Activated naive CD8-positive, alpha-beta T cell treated with anti-CD3 and anti-CD28 coated beads, Interleukin-2, amount 50 U/mL, for 24 hours (primary cell): ENCODE measurements at regions not wholly inside any gene's neighbourhood (a gene's known extent, or its start where the extent isn't known, plus 50 kb on each side); places are given as distances from the start of the nearest gene placed in this dataset.
"Not testable (repeated sequence)": the region's sequence is repeated elsewhere in the genome, so short reads cannot be mapped to it uniquely, and the experiment has no call there.

ENCODE experiments used
- ATAC-seq: fragments of 150-1000 bp; cut with Tn5 transposase; one replicate; pipeline ENCODE4 v1.10.0; 2021
- DNase-seq: peaks from one replicate; pipeline ENCODE4 v3.0.0; 2021
- H3K27ac Mint-ChIP-seq: one replicate; pipeline ENCODE4 v1.8.0; 2021; ENCODE audit warnings: mild to moderate bottlenecking, mixed read lengths
- H3K27me3 Mint-ChIP-seq: one replicate; pipeline ENCODE4 v1.8.0; 2021; ENCODE audit warnings: mixed read lengths
- H3K36me3 Mint-ChIP-seq: one replicate; pipeline ENCODE4 v1.8.0; 2021; ENCODE audit warnings: low read depth, mixed read lengths
- H3K4me1 Mint-ChIP-seq: one replicate; pipeline ENCODE4 v1.8.0; 2021; ENCODE audit warnings: mixed read lengths
- H3K4me3 Mint-ChIP-seq: one replicate; pipeline ENCODE4 v1.8.0; 2021; ENCODE audit warnings: mild to moderate bottlenecking, moderate library complexity, mixed read lengths
- H3K9me3 Mint-ChIP-seq: one replicate; pipeline ENCODE4 v1.8.0; 2021; ENCODE audit warnings: mixed read lengths

DNA sequence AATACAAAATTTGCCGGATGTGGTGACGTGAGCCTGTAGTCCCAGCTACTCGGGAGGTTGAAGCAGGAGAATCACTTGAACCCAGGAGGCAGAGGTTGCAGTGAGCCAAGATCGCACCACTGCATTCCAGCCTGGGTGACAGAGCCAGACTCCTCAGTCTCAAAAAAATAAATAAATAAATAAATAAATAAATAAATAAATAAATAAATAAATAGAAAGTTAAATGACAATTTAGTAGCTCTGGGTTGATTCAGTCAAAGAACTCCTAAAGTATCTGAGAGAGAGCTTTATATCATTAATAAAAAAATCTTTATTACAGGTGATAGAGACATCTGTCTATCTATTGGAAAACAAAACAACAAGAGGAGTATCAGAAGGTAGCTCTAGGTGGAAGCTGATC, 798.4 kb downstream of the CENPC start:
- H3K27me3 Mint-ChIP-seq, DNase-seq, H3K36me3 Mint-ChIP-seq, H3K27ac Mint-ChIP-seq, H3K4me1 Mint-ChIP-seq, H3K4me3 Mint-ChIP-seq, ATAC-seq, H3K9me3 Mint-ChIP-seq: not testable (repeated sequence)

DNA sequence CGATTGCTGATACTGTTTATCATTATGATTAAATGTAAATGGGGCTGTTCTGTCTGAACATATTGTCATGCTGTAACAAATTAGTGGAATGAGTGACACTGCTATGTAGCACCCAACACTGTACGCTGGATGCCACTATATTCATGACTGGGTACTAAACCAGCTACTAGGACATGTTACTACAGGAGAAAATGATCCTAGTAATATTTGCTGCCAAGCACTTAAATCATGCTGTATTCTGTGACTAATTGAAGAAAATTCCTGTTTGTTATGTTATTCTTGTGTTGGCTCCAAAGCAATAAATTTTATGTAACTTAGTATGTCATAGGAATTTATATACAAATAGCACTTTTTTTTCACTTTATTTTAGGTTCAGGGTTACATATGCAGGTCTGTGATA, 804.2 kb downstream of the CENPC start:
- no peak for DNase-seq
- Mint-ChIP-seq H3K36me3 (no peaks in the 10 kb centered on the region), H3K27ac (no peak overlapping the region)

DNA sequence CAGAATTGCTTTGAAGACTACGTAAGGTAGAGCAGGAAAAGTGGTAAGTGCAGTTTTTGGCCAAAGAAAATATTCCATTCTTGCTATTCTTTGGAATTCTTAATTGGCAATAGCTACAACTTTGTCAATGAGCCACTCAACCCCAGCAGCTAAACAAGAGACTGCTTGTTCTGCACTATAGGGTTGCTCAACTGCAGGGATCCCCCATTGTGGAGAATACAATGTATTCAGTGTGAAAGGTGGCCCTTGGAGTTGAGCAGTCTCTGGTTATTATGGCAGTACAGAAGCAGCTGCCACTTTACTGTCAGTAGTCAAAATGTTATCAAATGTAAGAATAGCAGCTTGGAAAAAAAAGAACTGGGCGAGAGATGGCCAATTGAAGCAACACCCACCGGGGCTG, 808.7 kb downstream of the CENPC start:
- no peaks in the 10 kb centered on the region for H3K36me3 Mint-ChIP-seq
- DNase-seq (no peak), ATAC-seq (no peak)
- H3K4me3 Mint-ChIP-seq, result no peak overlapping the region
- H3K27me3 Mint-ChIP-seq, result no peaks in the 10 kb centered on the region
- H3K4me1 Mint-ChIP-seq, result no peaks in the 10 kb centered on the region
- H3K9me3 Mint-ChIP-seq, result peaks cover 18% of the 10 kb centered on the region
- no peak overlapping the region for H3K27ac Mint-ChIP-seq

More for the DNA sequence above, 804.2 kb downstream of the CENPC start:
- Mint-ChIP-seq H3K4me1 (no peaks in the 10 kb centered on the region), H3K9me3 (peaks cover 8% of the 10 kb centered on the region), H3K27me3 (no peaks in the 10 kb centered on the region), H3K4me3 (no peak overlapping the region)
- no peak for ATAC-seq

DNA sequence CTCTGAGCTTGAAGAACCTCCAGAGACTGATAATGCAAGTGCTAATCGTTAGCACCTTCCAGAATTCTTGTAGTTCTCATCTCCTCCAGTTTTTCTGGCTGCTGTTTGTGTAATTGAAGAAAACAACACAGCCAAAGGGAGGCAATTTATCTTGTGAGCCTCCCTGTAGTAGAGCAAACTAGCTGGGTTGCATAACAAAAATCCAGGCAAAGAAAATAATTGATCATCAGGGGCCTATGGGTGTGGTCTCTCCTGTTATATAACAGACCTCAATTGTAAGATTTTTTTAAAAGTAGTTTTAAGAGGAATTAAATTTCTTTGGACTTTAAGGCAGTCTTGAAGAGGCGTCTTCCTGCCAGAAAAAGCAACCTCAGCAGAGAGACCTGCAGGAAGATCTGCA, 817.0 kb downstream of the CENPC start:
- DNase-seq (no peak), ATAC-seq (no peak)
- Mint-ChIP-seq H3K27ac (no peak overlapping the region), H3K4me1 (no peaks in the 10 kb centered on the region), H3K27me3 (no peaks in the 10 kb centered on the region), H3K9me3 (peaks cover 10% of the 10 kb centered on the region), H3K4me3 (no peak overlapping the region), H3K36me3 (no peaks in the 10 kb centered on the region)

DNA sequence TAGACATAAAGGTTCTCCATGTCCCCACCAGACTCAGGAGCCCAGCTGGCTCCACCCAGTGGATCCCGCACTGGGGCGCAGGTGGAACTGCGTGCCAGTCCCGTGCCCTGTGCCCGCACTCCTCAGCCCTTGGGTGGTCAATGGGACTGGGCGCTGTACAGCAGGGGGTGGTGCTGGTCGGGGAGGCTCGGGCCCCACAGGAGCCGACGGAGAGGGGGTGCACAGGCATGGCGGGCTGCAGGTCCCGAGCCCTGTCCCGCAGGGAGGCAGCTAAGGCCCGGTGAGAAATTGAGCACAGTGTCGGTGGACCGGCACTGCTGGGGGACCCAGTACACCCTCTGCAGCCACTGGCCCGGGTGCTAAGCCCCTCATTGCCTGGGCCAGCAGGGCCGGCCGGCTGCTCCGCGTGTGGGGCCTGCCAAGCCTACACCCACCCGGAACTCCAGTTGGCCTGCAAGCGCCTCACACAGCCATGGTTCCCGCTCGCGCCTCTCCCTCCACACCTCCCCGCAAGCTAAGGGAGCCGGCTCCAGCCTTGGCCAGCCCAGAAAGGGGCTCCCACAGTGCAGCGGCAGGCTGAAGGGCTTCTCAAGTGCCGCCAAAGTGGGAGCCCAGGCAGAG, 832.9 kb downstream of the CENPC start:
- not testable (repeated sequence) for H3K36me3 Mint-ChIP-seq, ATAC-seq, H3K9me3 Mint-ChIP-seq, DNase-seq, H3K27me3 Mint-ChIP-seq, H3K27ac Mint-ChIP-seq, H3K4me3 Mint-ChIP-seq, H3K4me1 Mint-ChIP-seq

DNA sequence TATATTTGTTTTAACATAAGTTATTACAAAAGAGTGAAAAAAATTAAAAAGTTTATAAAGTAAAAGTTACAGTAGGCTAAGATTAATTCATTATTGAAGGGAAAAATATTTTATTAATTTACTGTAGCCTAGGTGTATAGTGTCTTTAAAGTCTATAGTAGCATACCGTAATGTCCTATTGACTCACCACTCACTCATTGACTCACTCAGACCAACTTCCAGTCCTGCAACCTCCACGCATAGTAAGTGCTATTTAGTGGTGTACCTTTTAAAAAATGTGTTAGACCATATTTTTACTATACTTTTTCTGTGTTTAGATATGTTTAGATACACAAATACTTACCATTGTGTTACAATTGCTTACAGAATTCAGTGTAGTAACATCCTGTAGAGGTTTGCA, 841.1 kb downstream of the CENPC start:
- Mint-ChIP-seq H3K27ac (no peak overlapping the region), H3K9me3 (peaks cover 4% of the 10 kb centered on the region), H3K36me3 (no peaks in the 10 kb centered on the region), H3K27me3 (no peaks in the 10 kb centered on the region), H3K4me3 (no peak overlapping the region), H3K4me1 (no peaks in the 10 kb centered on the region)
- ATAC-seq (no peak), DNase-seq (no peak)

DNA sequence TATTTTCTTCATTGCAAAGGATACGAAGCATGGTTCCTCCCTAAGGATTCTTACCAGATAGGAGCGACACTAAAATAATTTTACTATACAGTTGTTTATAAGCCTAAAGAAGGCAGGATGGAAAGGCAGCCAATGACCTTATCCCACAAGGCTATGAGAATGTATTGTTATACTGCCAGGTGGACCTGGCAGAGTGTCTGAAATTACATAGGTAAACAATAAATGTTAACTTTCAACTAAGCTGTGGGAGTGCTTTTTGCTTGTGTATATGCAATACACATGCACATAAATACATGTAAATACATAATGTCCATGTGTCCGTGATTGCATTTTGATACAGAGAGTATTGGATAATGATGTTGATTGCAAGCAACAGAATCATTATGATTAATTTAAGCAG, 850.6 kb downstream of the CENPC start:
- Mint-ChIP-seq H3K9me3 (no peaks in the 10 kb centered on the region), H3K27me3 (no peaks in the 10 kb centered on the region), H3K27ac (no peak overlapping the region), H3K36me3 (no peaks in the 10 kb centered on the region), H3K4me3 (no peak overlapping the region), H3K4me1 (no peaks in the 10 kb centered on the region)
- ATAC-seq (no peak), DNase-seq (no peak)

DNA sequence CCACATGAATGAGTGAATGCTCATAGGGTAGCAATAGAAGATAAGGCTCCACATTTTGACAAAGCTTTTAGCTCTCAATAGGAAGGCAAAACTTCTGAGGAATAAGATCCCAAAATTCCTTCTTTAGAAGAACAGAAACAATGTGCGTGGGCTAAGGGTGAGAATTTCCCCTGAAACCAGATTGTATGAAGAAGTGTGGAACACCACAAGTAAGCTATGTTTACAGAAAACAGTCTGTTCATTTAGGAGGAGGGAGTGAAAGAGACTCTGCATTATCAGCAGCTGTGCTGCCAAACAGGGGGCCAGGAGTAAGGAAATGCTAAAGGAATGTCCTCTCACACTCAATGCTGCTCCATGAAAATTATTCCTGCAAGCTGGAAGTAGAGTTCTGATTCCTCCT, 851.6 kb downstream of the CENPC start:
- DNase-seq, result no peak
- no peak for ATAC-seq
- no peaks in the 10 kb centered on the region for H3K36me3 Mint-ChIP-seq
- no peaks in the 10 kb centered on the region for H3K4me1 Mint-ChIP-seq
- no peaks in the 10 kb centered on the region for H3K9me3 Mint-ChIP-seq
- H3K27me3 Mint-ChIP-seq, result no peaks in the 10 kb centered on the region
- no peak overlapping the region for H3K27ac Mint-ChIP-seq
- H3K4me3 Mint-ChIP-seq, result no peak overlapping the region

DNA sequence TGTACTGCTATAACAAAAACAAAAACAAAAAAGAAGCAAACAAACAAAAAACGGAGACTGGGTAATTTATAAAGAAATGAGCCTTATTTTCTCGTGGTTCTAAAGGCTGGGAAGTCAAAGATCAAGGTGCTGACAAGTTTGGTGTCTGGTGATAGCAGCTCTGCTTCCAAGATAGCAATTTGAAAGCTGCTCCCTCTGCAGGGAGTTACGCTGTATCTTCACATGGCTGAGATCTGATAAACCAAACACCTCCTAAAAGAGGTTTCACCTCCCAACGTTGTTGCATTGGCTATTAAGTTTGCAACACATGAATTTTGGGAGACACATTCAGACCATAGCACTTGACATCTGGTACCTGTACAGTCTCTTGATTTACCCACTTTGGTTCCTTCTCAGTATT, 854.2 kb downstream of the CENPC start:
- Mint-ChIP-seq H3K4me3 (no peak overlapping the region), H3K4me1 (no peaks in the 10 kb centered on the region), H3K9me3 (no peaks in the 10 kb centered on the region), H3K27me3 (no peaks in the 10 kb centered on the region), H3K36me3 (no peaks in the 10 kb centered on the region), H3K27ac (no peak overlapping the region)
- ATAC-seq (no peak), DNase-seq (no peak)

DNA sequence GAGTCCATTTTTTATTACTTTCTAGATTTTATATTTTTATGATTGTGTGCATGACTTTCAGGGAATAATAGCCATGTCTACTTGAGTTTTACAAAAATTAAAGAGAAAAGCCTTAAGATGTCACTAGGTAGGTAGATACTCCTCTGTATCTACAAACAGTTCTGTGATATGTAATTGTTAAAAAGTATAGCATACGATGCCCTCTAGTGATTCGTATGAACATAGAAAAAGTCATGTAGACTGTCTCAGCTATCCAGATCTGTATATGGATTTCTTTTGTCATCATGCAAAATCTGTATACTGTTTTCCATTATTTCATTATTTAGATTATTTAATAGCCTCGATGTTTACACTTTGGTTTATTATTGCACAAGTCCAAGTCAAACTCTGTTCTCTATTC, 856.6 kb downstream of the CENPC start:
- Mint-ChIP-seq H3K4me3 (no peak overlapping the region), H3K36me3 (no peaks in the 10 kb centered on the region), H3K27me3 (no peaks in the 10 kb centered on the region), H3K4me1 (no peaks in the 10 kb centered on the region), H3K9me3 (no peaks in the 10 kb centered on the region), H3K27ac (no peak overlapping the region)
- ATAC-seq (no peak), DNase-seq (no peak)

DNA sequence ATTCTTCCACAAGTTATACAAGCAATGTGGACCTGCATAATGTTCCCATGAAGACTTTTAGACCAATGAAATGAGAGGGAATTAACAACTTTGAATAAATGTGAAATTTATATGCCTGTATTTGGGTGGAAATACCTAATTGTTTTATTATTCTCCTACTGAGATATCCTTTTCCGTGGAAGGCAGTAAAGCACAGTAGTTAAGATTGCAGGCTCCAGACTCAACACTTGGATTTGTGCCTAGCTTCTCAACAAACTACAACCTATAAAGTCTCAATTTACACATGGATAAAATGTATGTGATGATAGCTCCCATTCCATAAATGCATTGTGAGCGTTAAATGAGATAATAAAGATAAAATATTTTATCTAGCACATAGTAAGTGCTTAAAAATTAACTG, 857.8 kb downstream of the CENPC start:
- Mint-ChIP-seq H3K4me3 (no peak overlapping the region), H3K36me3 (no peaks in the 10 kb centered on the region)

DNA sequence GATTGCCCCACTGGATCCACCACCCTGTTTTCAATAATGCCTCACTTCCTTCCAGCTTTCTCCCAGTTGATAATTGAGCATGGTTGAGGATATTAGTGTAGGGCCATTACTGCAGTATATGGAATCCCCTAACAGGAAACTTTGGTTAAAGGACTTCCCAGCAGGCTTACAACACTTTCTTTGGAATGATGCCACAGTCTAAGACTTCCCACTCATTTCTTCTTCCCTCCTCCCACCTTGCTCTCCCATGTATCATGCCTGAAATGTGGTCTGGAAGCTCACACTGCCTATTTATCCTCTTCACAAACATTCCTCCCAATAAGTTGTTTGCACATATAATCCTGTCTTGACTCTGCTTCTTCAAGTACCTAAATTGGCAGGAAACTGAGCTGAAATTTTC, 863.3 kb downstream of the CENPC start:
- peaks cover 6% of the 10 kb centered on the region for H3K9me3 Mint-ChIP-seq
- no peak overlapping the region for H3K4me3 Mint-ChIP-seq
- H3K27ac Mint-ChIP-seq, result no peak overlapping the region
- DNase-seq (no peak), ATAC-seq (no peak)
- H3K4me1 Mint-ChIP-seq, result no peaks in the 10 kb centered on the region
- H3K36me3 Mint-ChIP-seq, result no peaks in the 10 kb centered on the region
- no peaks in the 10 kb centered on the region for H3K27me3 Mint-ChIP-seq

More for the DNA sequence above, 857.8 kb downstream of the CENPC start:
- DNase-seq, result no peak
- no peak for ATAC-seq
- no peaks in the 10 kb centered on the region for H3K4me1 Mint-ChIP-seq
- H3K9me3 Mint-ChIP-seq, result no peaks in the 10 kb centered on the region
- no peaks in the 10 kb centered on the region for H3K27me3 Mint-ChIP-seq
- no peak overlapping the region for H3K27ac Mint-ChIP-seq

DNA sequence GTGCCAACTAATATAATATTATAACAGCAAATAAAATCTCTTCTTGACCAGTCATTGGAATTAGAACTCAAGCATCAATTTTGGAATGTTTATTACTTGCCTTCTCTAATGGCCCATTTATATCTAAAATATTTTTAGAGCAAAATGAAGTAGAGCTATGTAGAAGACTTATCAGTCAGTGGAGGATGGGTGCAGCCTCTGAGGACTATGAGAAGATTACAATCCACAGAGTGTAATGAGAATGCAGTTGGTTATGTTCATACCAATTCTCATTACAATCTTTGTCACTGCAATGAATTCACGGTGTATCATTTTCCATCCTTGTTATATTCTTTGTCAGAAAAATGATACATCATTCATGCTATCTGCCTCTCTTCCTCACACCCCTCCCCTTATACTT, 878.1 kb downstream of the CENPC start:
- no peak for DNase-seq
- Mint-ChIP-seq H3K4me1 (no peaks in the 10 kb centered on the region), H3K27ac (no peak overlapping the region), H3K9me3 (no peaks in the 10 kb centered on the region), H3K4me3 (no peak overlapping the region), H3K36me3 (no peaks in the 10 kb centered on the region), H3K27me3 (no peaks in the 10 kb centered on the region)
- no peak for ATAC-seq

DNA sequence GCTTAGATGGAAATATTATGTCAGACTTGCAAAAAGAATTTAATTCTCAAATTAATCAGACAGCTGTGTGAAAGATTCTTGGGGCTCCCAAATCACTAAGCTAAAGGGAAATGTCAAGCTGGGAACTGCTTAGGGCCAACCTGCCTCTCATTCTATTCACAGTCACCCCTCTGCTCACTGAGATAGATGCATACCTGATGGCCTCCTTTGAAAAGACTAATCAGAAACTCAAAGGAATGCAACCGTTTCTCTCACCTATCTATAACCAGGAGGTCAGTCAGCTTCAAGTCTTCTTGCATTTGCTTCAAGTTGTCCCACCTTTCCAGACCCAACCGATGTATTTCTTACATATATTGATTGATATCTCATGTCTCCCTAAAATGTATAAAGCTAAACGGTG, 882.7 kb downstream of the CENPC start:
- H3K4me1 Mint-ChIP-seq, result no peaks in the 10 kb centered on the region
- no peaks in the 10 kb centered on the region for H3K9me3 Mint-ChIP-seq
- ATAC-seq (no peak), DNase-seq (no peak)
- H3K27me3 Mint-ChIP-seq, result no peaks in the 10 kb centered on the region
- no peak overlapping the region for H3K4me3 Mint-ChIP-seq
- H3K27ac Mint-ChIP-seq, result no peak overlapping the region
- H3K36me3 Mint-ChIP-seq, result no peaks in the 10 kb centered on the region

DNA sequence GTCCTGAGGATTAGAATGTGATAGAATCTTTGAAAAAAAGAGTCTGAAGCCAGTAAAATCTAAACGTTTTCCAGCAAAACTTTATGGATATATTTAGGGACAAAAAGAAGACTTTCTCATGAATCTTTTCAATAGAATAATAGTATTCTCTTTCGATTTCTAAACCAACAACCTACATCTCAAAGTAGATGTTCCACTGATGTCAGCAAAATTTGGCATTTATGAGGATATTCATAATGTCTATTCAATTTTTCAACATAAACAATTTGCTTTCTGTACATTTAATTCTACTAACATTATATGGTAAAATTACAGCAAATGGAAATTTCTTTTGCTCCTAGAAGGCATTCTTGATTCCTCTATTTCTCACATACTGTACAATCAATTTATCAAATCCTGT, 886.5 kb downstream of the CENPC start:
- no peak for ATAC-seq
- Mint-ChIP-seq H3K4me1 (no peaks in the 10 kb centered on the region), H3K36me3 (no peaks in the 10 kb centered on the region), H3K9me3 (no peaks in the 10 kb centered on the region), H3K27ac (no peak overlapping the region), H3K4me3 (no peak overlapping the region), H3K27me3 (no peaks in the 10 kb centered on the region)
- DNase-seq, result no peak

DNA sequence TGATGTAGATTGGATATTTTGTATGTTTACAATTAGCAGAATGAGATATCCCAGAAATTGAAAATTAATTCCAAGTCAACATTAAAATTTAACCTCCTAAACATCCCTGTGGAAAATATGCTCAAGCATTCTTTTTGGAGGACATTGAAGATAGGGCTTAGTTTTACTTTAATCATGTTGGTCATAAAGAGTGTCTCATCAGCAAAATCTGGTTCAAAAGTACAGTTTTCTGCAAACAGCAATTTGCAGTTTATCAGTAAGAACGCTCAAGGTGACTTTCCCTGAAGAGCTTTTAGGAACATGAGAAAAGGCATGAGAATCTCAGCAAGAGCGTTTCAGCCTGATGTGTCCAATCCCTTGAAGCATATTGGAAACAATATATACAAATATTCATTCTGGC, 889.8 kb downstream of the CENPC start:
- Mint-ChIP-seq H3K9me3 (peaks cover 3% of the 10 kb centered on the region), H3K36me3 (no peaks in the 10 kb centered on the region), H3K27ac (no peak overlapping the region), H3K4me1 (no peaks in the 10 kb centered on the region), H3K27me3 (no peaks in the 10 kb centered on the region), H3K4me3 (no peak overlapping the region)
- DNase-seq (no peak), ATAC-seq (no peak)
